ENCODE measurements at regions not wholly inside any gene's neighbourhood (a gene's known extent, or its start where the extent isn't known, plus 50 kb on each side); places are given as distances from the start of the nearest gene placed in this dataset.
"Not testable (repeated sequence)": the region's sequence is repeated elsewhere in the genome, so short reads cannot be mapped to it uniquely, and the experiment has no call there.

GRCh38 chr10:80728354-80728753 is 190.7 kb downstream of the SH2D4B start:
- H3K9me3 ChIP-seq (ENCODE audit: control insufficient read depth, insufficient read depth, low read length); H4K5ac ChIP-seq (ENCODE audit: low read depth, low read length); H3K4me1 ChIP-seq (ENCODE audit: control insufficient read depth, insufficient read depth, low read length); CTCF ChIA-PET; dilution Hi-C loops (cut with HindIII; ENCODE audit: low sequenced_read_pairs, unreplicated experiment); ATAC-seq (ENCODE audit: low read depth); H3K14ac ChIP-seq (replicated peaks; ENCODE audit: low read depth, low read length); H3K27ac ChIP-seq (ENCODE audit: insufficient read depth, low read length); H2BK15ac ChIP-seq (ENCODE audit: low read depth, low read length); H2BK20ac ChIP-seq (ENCODE audit: low read depth, low read length); BruUV-seq (replicated peaks); H3K56ac ChIP-seq (ENCODE audit: extremely low read depth, insufficient read depth, low read length); H2BK5ac ChIP-seq (ENCODE audit: low read depth, low read length, poor library complexity, severe bottlenecking); H3K4me2 ChIP-seq (ENCODE audit: low read depth, low read length); H3K4me3 ChIP-seq (ENCODE audit: insufficient read depth, low read depth, low read length); intact Hi-C loops (cut with micrococcal nuclease); H3K9ac ChIP-seq (ENCODE audit: low read depth, low read length); H2BK120ac ChIP-seq (ENCODE audit: low read depth, low read length); H4K8ac ChIP-seq (ENCODE audit: low read depth in 2 of 2, low read length in 2 of 2); H2AK5ac ChIP-seq (ENCODE audit: low read depth, low read length); H4K91ac ChIP-seq (ENCODE audit: insufficient read depth, low read depth, low read length); H4K20me1 ChIP-seq (ENCODE audit: insufficient read depth, low read length); POLR2A ChIA-PET (ENCODE audit: unreplicated experiment); H3K79me1 ChIP-seq (ENCODE audit: low read depth in 1 of 2, low read length in 2 of 2); DNase-seq; H3K9me1 ChIP-seq (ENCODE audit: insufficient read depth, low read length); H3K18ac ChIP-seq (ENCODE audit: low read depth, low read length); H3K4ac ChIP-seq (ENCODE audit: low read depth, low read length); H3K23ac ChIP-seq (ENCODE audit: low read depth, low read length); in situ Hi-C loops (cut with MboI; ENCODE audit: low sequenced_read_pairs); H3K27me3 ChIP-seq (ENCODE audit: control insufficient read depth, insufficient read depth, low read length); H2AK9ac ChIP-seq (replicated peaks; ENCODE audit: low read depth, low read length, poor library complexity); H2AFZ ChIP-seq (replicated peaks; ENCODE audit: low read length, poor library complexity); H3K36me3 ChIP-seq (ENCODE audit: control insufficient read depth, insufficient read depth, low read length): not testable (repeated sequence)
- 100% methylated on average over 1 of the region's 15 CpGs; no CpG with 5 or more reads in 1 of the 2 experiments for WGBS, 2 experiments (ENCODE audit: extremely low coverage in 2 of 2, insufficient read length in 1 of 2)

All from IMR-90 (cell line).